NCI-H1694 (cell line): ENCODE measurements at regions not wholly inside any gene's neighbourhood (a gene's known extent, or its start where the extent isn't known, plus 50 kb on each side); places are given as distances from the start of the nearest gene placed in this dataset.

Experiments used
- DNase-seq: peaks from one replicate; lab custom pipeline; 2025; lab: John Stamatoyannopoulos, UW

DNA sequence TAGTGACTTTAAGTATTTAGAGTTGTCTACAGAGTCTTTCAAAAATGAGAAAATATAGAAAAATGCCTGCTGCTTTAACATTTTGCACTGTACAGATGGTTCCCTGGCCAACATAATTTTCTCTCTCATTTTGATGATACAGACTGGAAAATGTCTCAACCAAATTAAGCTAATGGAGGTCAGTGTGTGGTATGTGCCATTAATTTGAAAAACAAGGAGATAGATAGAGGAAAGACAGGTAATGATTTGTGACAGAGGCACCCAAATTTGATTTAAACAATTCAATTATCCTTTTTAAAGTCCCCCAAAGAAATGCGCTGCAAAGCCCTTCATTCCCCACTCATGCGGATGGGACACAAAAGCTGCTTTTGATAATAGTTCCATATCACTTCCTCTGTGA, 140.0 kb downstream of the ASCL1 start:
- no peak for DNase-seq

GRCh38 chr12:103100257-103100831, 142.9 kb downstream of the ASCL1 start:
- no peak for DNase-seq

- DNase-seq, result no peak
Observed at GRCh38 chr12:103102225-103102744, 144.8 kb downstream of the ASCL1 start.

DNA sequence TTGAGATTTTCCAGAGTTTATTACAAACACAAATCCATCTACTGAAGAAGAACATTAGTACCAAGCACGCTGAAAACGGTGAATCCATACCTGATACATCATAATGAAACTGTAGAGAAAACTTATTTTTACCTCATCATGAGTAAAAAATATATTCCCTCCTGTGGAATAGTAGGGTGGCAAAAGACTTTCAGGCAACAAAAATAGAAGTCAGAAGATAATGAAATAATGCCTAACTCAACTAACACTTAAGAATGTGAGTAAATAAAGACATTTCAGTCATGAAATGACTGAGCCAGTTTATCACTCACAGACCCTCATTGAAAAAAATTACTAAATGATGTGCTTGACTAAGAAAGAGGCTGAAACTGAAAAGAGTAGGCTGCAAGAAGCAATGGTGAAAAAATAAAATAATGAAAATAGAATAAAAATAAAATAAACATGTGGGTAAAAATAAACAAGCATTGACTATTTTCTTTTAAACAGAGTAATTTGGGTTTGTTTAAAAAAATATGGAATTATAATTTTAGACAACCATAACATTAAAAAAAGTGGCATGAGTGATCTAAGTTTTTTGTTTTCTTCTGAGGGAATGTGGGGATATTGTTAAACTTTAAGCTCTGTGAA, 148.6 kb downstream of the ASCL1 start:
- no peak for DNase-seq

DNA sequence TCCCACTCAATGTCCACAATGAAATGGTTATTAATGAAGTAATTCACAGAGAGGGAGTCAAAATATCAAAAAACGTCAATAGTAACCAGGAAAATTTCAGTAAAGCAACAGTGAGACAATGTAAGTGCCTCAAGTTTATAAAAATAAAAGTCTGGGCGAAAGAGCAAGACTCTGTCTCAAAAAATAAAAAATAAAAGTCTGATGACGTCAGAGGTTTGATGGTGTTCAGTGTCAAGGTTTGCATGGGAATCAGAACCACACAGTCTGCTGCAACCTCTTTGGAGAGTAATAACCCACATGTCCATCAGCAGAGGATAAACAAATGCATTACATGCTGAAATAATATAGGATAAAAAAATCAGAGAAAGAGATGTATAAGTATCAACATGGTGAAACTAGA, 152.4 kb downstream of the ASCL1 start:
- DNase-seq, result no peak

GRCh38 chr12:103114296-103115055, 157.0 kb downstream of the ASCL1 start:
- no peak for DNase-seq

DNA sequence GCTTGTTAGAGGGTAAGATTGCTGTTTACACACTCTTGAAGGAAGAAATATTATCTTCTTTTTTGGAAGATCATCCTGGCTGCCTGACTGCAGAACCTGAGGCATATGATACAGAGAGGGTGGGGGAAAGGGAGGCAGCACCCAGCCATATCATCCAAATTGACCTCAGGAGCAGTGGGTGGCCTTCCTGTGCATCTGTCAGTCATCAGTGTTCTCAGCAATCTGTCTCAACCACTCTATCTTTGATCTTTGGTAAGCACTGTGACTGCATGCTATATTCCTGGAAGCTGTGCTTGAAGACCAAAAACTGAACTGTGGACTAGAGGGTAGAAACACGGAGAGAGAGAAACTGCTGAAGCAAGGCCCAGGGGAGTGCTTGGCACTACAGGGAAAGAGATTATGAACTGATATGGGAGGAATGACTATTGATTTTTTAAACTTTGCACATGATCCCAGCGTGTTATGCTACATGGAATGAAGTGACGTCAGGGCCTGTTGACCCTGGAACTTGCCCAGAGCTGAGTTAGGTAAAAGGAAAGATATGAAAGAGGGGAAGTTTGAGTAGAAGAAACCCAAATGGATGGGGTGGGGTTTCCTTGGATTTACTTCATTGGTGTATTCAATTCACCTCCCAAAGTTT, 171.5 kb downstream of the ASCL1 start:
- no peak for DNase-seq

DNA sequence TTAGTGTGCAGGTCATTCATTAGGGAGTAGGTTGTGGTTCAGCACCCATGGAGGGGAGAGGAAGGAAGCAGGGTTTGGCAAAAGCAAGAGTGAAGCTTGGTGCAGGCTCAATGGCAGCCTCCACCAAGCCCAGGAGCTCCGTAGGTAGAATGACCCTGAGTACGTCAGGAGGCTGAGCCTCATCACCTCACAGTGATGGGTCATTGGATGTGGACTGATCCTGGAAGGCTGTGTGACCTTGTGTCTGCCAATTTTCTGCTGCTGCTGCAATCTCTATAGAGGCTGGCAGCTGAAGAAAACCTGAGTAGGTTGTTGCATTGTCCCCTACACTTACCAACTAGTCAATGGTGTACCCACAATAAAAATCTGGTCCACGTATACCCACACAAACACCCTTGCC, 173.1 kb downstream of the ASCL1 start:
- no peak for DNase-seq

DNA sequence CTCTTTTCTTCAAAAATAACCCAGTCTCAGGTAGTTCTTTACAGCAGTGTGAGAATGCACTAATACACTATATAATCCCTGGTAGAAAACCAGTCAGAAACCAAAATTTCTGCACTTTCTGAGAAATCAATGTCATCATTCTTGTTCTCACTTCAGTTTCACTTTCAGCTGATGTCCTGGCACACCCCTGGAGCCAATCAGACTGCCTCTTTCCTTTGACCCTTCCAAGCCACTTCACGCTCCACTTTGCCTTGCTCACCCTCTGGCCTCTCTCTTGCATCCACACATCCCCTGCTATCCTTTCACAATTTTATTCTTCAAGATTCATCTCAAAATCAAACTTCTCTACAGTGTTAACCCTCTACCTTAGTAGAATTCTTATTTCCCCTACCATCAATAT, 181.1 kb downstream of the ASCL1 start:
- DNase-seq, result no peak

GRCh38 chr12:103139876-103140275, 182.4 kb downstream of the ASCL1 start:
- DNase-seq, result no peak

- no peak for DNase-seq
Observed at GRCh38 chr12:103140286-103140685, 182.8 kb downstream of the ASCL1 start.

- DNase-seq, result no peak
Observed at GRCh38 chr12:103144278-103144677, 186.8 kb downstream of the ASCL1 start.

DNA sequence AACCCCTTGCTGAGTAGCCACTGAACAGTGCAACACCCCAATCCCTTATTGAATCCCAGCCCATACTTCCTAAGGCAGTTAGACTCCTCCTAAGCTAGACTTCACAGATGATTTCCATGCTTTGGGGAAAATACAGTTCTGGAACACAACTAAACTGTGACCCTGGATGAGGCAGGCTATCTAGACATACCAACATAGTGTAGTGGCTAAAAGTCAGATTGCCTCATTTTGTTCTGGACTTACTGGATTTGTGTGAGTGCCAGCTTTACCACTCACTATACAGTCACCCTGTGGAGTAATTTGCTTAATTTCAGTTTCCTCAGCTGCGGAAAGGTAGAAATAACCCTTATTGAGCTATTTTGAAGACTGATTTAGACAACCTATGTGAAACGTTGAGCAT, 203.1 kb downstream of the ASCL1 start:
- no peak for DNase-seq

- DNase-seq, result no peak
Observed at GRCh38 chr12:103161582-103162362, 204.3 kb downstream of the ASCL1 start.

- no peak for DNase-seq
Observed at GRCh38 chr12:103166949-103167348, 209.5 kb downstream of the ASCL1 start.

- no peak for DNase-seq
Observed at GRCh38 chr12:103172447-103173112, 215.1 kb downstream of the ASCL1 start.

- no peak for DNase-seq
Observed at GRCh38 chr12:103175625-103176024, 218.2 kb downstream of the ASCL1 start.

DNA sequence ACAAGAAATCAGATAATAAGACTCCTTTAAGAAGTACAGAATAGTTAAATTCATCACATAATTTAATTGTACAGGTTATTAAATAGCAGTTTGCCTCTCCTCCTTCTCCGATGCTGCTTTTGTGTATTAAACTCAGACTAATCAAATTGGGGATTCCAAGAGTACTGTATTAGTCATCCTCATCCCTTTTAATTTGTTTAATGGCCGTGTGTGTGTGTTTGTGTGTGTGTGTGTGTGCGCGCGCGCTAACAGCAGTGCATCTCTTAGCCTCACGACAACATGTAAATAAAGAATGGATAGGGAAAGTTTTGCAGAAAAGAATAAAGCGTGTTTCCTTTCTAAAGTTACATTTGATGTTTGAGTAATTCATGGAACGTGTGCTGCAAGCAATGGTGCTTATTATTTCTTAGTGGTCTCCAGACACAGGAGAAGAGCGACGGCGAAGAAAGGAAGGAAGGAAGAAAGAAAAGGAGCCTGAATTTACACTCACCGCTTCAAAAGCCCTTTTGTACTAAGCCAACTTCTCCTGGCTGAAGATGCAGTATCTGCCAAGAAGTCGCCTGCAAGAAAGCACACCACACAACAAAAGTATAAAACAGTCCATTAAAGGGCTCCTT, 220.3 kb downstream of the ASCL1 start:
- no peak for DNase-seq

- DNase-seq, result no peak
Observed at GRCh38 chr12:103178366-103179080, 221.0 kb downstream of the ASCL1 start.
